SU-DHL-6 (cell line): ENCODE measurements at regions not wholly inside any gene's neighbourhood (a gene's known extent, or its start where the extent isn't known, plus 50 kb on each side); places are given as distances from the start of the nearest gene placed in this dataset.

Experiments used
- H2AFZ ChIP-seq: fragments of 200-600 bp; sonication (generic); 2 replicates; pipeline ENCODE4 v1.6.1; 2014; ENCODE audit warnings: low read depth, mild to moderate bottlenecking, moderate library complexity, mixed read lengths, antibody characterized with exemption, low read length; ENCODE audit not compliant: severe bottlenecking
- H3F3A ChIP-seq: fragments of 200-600 bp; shearing (Covaris generic); 2 replicates; pipeline ENCODE4 v1.6.0; 2016; ENCODE audit warnings: antibody characterized with exemption, mild to moderate bottlenecking; ENCODE audit not compliant: insufficient read depth
- H3K27ac ChIP-seq: fragments of 200-600 bp; sonication (generic); 2 replicates; pipeline ENCODE4 v1.5.1; 2016; ENCODE audit warnings: low read depth, mild to moderate bottlenecking, low read length, moderate library complexity, mixed read lengths
- H3K27me3 ChIP-seq: fragments of 200-600 bp; sonication (generic), shearing (Covaris generic); 2 replicates; pipeline ENCODE4 v1.6.0; 2014; ENCODE audit warnings: mild to moderate bottlenecking, low read length
- H3K36me3 ChIP-seq: fragments of 200-600 bp; sonication (generic); 2 replicates; pipeline ENCODE4 v1.6.1; 2014; ENCODE audit warnings: mild to moderate bottlenecking, low read length, mixed read lengths
- H3K4me2 ChIP-seq: fragments of 300-600, 200-600 bp; shearing (Covaris generic), sonication (generic); 2 replicates; pipeline ENCODE4 v1.6.0; 2014; ENCODE audit warnings: low read length, low read depth, mild to moderate bottlenecking; ENCODE audit not compliant: poor library complexity, severe bottlenecking
- H3K4me3 ChIP-seq: fragments of 200-600 bp; sonication (generic); 2 replicates; pipeline ENCODE4 v1.5.1; 2014; ENCODE audit warnings: antibody characterized with exemption, low read length, mild to moderate bottlenecking, mixed read lengths; ENCODE audit not compliant: insufficient read depth, poor library complexity, severe bottlenecking
- H3K79me2 ChIP-seq: fragments of 200-600 bp; sonication (generic); 2 replicates; pipeline ENCODE4 v1.6.1; 2014; ENCODE audit warnings: mild to moderate bottlenecking, low read length, moderate library complexity; ENCODE audit not compliant: insufficient read depth
- H3K9ac ChIP-seq: fragments of 200-600 bp; sonication (generic); 2 replicates; pipeline ENCODE4 v1.7.0; 2014; ENCODE audit warnings: mild to moderate bottlenecking, low read length
- H3K9me2 ChIP-seq: fragments of 200-600 bp; sonication (generic); replicated peaks from 2 replicates; pipeline ENCODE4 v1.6.1; 2014; ENCODE audit warnings: low read length; ENCODE audit not compliant: insufficient read depth
- H3K9me3 ChIP-seq: fragments of 200-600 bp; sonication (generic); 2 replicates; pipeline ENCODE4 v1.6.1; 2014; ENCODE audit warnings: low read length, mixed read lengths; ENCODE audit not compliant: insufficient read depth
- H4K20me1 ChIP-seq: fragments of 200-600 bp; sonication (generic); 2 replicates; pipeline ENCODE4 v1.6.1; 2014; ENCODE audit warnings: low read depth, mild to moderate bottlenecking, antibody characterized with exemption, low read length, moderate library complexity, mixed read lengths
- CTCF ChIP-seq: fragments of 200-600 bp; sonication (generic); IDR thresholded peaks from one replicate; pipeline ENCODE4 v1.5.1; 2017; ENCODE audit warnings: antibody characterized with exemption, mild to moderate bottlenecking, low read length, moderate library complexity; ENCODE audit not compliant: insufficient read depth, poor library complexity, severe bottlenecking
- EZH2phosphoT487 ChIP-seq: fragments of 200-600 bp; sonication (generic), shearing (Covaris generic); conservative IDR thresholded peaks from 2 replicates; pipeline ENCODE4 v1.6.1; 2018; ENCODE audit warnings: mild to moderate bottlenecking, antibody characterized with exemption, low read length, moderate library complexity, mixed read lengths

GRCh38 chr16:64468515-64469090 lies 653.3 kb downstream of the CDH11 start:
- Histone ChIP-seq H3F3A (no peaks in the 10 kb centered on the region), H3K27me3 (no peaks in the 10 kb centered on the region), H3K9me2 (no peaks in the 10 kb centered on the region), H3K4me2 (no peak overlapping the region), H2AFZ (no peak overlapping the region), H3K9ac (no peak overlapping the region), H4K20me1 (no peaks in the 10 kb centered on the region), H3K36me3 (no peaks in the 10 kb centered on the region), H3K27ac (no peak overlapping the region), H3K4me3 (no peak overlapping the region), H3K9me3 (no peaks in the 10 kb centered on the region), H3K79me2 (no peaks in the 10 kb centered on the region)
- TF ChIP-seq EZH2phosphoT487 (no peak), CTCF (no peak)

GRCh38 chr16:64459821-64460220 lies 662.0 kb downstream of the CDH11 start:
- no peaks in the 10 kb centered on the region for H3K79me2 ChIP-seq
- H3K27ac ChIP-seq, result no peak overlapping the region
- H3K9ac ChIP-seq, result no peak overlapping the region
- TF ChIP-seq CTCF, result no peak
- TF ChIP-seq EZH2phosphoT487, result no peak
- H3F3A ChIP-seq, result no peaks in the 10 kb centered on the region
- no peak overlapping the region for H3K4me2 ChIP-seq
- no peak overlapping the region for H2AFZ ChIP-seq
- H3K36me3 ChIP-seq, result no peaks in the 10 kb centered on the region
- H3K4me3 ChIP-seq, result no peak overlapping the region
- no peaks in the 10 kb centered on the region for H3K9me3 ChIP-seq
- H3K27me3 ChIP-seq, result no peaks in the 10 kb centered on the region
- no peaks in the 10 kb centered on the region for H3K9me2 ChIP-seq
- H4K20me1 ChIP-seq, result no peaks in the 10 kb centered on the region

- Histone ChIP-seq H3F3A (no peaks in the 10 kb centered on the region), H3K27ac (no peak overlapping the region), H3K4me2 (no peak overlapping the region), H2AFZ (no peak overlapping the region), H3K79me2 (no peaks in the 10 kb centered on the region), H4K20me1 (no peaks in the 10 kb centered on the region), H3K36me3 (no peaks in the 10 kb centered on the region), H3K9me2 (no peaks in the 10 kb centered on the region), H3K9ac (no peak overlapping the region), H3K9me3 (no peaks in the 10 kb centered on the region), H3K4me3 (no peak overlapping the region), H3K27me3 (no peaks in the 10 kb centered on the region)
- TF ChIP-seq EZH2phosphoT487 (no peak), CTCF (no peak)
Measured at GRCh38 chr16:64459402-64459801, 662.5 kb downstream of the CDH11 start.
